HG03025 (cell line): ENCODE measurements at regions not wholly inside any gene's neighbourhood (a gene's known extent, or its start where the extent isn't known, plus 50 kb on each side); places are given as distances from the start of the nearest gene placed in this dataset.

ENCODE experiments used
- ATAC-seq: cut with Tn5 transposase; IDR thresholded peaks from one replicate; pipeline ENCODE4 v1.9.1; 2021; ENCODE audit warnings: mild to moderate bottlenecking, moderate library complexity; ENCODE audit not compliant: unreplicated experiment, low FRiP score

DNA sequence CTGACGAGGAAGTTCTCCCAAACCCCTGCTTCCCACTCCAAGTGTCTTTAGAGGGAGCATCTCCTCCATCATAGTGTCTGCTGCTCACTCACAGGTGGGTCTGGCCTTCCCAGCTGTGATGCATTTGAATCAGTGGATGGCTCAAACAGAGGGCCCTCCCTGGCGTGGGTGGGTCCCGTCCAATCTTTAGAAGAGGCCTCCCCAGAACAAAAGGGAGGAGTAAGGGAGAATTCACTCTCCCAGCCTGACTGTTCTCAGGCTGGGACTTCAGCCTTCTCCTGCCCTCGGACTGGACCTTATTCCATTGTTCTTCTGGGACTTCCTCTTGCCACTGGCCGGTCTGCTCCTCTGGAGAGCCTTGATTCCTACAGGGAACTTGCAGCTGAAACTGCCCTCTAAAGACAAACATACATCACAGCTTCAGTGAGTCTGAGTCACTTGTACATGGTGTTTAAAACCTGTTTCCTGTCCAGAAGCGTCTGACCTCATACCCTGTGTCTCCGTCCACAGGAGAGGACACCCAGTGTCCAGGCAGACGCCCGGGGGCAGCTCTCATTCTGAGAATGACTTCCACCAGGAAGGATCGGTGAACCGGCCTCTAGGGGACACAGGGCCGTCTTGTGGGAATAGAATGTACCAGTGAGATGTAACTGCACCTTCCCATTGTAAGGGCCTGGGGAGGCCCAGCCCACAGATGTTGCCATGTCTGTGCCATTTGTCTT lies 234.7 kb downstream of the BRD1 start:
- no peak for ATAC-seq

DNA sequence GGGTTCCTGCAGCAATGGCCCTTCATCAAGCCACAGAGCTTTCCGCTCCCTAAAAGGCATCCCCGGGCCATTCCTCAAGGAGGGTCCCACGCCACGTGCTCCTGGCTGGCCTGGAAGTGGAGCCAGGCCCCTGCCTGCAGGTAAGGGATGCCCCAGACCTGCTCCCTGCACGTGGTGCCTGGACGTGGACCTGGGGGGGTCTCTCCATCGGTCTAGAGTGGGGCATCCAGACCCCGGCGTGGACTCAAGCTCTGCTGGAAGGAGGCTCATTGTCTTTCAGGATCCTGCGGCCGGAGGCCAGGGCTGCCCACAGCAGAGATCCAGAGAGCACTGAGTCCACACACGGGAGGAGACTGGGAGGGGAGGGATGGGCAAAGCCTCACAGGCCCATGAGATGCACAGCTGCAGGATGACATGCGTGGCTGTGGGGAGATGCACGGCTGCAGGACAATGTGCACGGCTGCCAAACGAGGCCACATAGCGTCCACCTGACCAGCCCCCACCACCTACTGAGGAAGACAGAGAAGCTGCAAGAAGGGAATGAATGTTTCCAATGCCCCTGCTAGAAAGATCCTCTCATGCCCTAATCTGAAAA lies 236.7 kb downstream of the BRD1 start:
- no peak for ATAC-seq

DNA sequence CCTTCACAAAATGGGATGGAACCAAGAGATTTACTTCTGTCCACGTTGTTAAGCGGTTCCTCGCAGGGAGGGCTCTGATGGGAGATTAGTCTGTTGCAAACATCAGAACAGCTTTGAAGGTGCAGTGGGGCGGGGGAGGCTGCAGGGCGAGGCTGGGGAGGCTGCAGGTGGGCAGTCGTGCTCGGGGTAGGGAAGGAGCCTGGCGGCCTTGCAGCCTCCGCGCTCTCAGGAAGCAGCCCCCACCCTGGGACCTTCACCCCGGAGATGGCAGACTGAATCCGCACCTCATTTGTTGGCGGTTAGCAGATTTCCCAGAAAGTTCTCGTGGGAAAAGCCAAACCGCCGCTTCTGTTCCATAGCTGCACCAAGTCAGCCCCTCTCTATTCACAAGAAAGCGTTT lies 237.3 kb downstream of the BRD1 start:
- no peak for ATAC-seq

DNA sequence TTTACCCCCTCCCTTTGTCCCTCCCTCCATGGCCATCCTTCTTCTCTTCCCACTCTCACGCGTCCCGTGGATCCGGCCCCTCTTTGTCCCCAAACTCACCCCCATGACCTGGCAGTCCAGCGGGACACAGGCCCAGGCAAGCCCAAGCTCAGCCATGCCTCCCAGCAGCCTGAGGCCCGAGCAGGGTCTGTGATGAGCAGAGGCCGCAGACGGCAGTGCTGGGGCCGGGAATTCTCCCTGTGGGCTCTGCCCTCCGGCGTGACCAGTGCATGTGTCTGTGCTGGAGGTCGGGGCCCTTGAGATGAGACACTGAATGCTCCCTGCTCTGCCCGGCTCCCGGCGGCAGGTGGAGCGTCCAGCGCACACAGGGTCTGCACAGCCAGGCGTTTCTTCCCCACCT lies 237.9 kb downstream of the BRD1 start:
- no peak for ATAC-seq

DNA sequence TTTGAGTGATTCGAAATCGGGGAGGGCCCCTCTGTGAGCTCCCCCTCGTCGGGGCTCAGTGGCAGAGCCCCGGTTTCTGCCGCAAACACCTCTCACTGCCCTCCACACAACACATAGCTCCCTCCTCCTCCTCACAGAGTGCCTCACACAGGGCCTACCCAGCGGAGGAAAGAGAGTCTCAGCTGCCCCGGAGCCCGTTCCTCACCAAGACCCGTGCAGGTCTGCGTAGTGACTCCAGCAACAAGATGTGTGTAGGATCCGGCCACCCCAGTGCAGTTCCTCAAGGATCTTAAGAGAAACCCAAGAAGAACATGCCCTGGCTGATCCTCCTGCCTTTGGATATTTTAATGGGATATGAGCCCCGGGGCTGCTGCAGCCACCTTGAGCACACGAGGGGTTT lies 238.4 kb downstream of the BRD1 start:
- ATAC-seq = no peak

DNA sequence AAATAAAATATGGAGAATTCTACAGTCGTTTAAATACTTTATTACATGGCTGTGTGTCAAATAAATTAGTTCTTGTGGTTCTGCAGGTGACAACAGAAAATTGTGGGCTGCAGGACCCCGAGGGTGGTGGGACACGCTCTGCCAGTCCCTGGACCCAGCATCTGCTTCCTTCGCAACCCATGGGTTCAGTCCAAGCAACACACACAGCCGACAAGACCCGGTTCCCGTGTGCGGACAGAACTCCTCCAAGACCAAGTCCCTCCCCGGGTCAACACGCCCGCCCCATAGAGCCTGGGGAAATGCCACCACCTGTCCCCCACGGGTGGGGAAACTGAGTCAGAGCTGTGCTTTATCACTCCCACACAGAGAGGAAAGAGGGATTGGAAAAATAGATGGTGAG lies 238.9 kb downstream of the BRD1 start:
- no peak for ATAC-seq

DNA sequence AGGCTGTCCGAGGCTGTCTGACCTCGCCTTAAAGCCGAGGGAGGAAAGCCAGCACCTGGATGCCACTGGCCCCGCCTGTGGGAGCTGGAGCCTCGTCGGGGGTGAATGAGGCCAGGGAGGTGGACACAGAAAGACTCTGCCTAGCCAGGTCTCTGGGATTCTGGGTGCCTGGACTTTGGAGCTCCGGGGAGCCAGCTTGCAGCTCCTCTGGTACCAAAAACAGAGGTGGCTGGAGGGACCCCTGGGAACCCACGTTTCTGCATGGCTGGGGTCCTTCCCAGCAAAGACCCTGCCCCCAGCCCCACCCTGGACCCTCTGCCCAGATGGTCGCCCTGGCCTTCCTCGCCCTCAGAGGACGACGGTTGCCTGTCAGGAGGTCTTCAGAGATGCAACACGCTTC lies 239.7 kb downstream of the BRD1 start:
- no peak for ATAC-seq

DNA sequence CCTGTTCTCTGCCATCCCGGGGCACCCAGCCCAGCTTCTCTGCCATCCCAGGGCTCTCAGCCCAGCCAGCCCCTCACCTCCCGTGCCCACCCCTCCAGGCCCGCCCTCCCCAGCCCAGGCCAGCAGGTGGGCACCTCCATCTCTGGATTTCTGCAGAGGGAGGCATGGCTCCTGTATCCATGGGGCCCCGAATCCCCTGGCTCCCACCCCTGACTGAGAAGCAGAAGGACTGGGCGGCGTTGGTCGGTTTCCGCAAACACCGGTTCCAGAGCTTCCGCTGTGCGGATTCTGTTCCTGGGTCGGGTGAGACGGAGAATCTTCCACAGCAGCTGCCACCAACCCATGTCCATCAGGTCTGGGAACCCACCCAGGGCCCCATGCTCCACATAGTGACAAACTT lies 240.3 kb downstream of the BRD1 start:
- ATAC-seq = no peak

DNA sequence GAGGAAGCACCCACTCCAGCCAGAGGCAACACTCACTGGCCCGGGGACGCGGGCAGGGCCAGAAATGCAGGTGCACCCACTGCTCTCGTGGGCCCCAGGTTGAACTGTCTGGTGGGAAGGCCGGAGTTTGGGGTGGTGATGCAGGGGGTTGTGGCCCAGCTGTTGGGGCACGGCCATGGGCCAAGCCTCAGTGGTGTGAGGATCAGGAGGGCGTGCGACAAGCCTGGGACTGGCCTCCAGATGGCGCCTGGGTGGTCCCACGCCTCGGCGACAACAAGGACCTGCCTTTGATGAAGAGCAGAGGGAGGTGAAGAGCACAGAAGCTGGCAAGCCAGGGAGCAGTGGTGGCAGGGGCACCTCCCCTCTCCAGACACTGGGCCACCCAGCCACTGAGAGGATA lies 240.8 kb downstream of the BRD1 start:
- no peak for ATAC-seq

DNA sequence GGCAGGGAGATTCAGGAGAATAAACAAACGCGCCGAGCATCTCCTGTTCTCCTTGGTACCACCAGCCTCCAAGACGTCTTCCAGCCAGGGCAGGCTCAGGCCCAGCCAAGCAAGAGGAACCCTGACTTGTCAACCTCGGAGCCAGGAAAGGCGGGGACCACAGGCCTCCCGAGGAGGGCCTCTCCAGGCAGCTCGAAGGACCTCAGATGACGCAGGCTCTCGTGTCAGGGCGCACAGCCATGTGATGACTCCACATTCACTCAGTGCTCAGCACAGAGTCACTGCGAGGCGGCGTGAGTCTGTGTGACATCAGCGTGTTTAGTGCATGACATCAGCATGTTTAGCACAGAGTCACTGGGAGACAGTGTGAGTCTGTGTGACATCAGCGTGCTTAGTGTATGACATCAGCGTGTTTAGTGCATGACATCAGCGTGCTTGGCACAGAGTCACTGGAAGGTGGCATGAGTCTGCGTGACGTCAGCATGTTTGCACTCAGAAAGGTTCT lies 241.4 kb downstream of the BRD1 start:
- ATAC-seq = no peak

DNA sequence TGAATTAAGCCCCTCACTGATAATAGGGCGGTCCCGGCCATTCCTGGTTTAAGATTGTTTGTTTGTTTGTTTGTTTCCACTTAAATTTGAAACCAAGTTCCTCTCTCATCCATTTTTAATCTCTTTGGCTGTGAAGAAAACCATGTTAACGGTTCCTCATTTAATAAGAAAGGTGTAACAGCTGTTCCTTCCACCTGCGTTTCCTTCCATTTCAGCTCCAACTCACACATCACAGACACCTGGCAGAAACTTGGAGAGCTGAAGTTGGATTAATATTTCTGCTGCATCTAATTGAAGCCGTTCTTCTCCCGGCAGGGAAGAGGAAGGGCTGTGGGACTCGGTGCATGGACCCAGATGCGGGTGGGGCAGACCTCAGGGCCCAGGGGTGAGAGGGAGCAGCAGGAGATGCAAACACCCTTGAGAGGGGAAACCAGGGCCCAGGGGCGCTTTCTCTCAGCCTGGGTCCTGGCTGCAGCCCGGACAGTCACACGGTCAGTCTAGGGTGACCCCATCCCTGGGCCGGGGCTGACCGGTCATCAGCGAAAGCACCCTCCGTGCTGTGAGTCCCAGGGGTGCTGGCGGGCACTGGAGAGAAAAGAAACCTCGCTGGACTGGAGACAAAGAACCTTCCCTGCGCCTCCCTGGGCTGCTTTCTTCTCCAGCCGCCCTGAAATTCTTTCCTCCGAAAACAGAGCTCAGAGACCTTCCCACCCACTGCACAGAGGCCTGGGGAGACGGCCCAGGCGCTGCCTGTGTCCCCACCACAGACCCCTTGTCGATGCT lies 242.0 kb downstream of the BRD1 start:
- ATAC-seq = no peak

DNA sequence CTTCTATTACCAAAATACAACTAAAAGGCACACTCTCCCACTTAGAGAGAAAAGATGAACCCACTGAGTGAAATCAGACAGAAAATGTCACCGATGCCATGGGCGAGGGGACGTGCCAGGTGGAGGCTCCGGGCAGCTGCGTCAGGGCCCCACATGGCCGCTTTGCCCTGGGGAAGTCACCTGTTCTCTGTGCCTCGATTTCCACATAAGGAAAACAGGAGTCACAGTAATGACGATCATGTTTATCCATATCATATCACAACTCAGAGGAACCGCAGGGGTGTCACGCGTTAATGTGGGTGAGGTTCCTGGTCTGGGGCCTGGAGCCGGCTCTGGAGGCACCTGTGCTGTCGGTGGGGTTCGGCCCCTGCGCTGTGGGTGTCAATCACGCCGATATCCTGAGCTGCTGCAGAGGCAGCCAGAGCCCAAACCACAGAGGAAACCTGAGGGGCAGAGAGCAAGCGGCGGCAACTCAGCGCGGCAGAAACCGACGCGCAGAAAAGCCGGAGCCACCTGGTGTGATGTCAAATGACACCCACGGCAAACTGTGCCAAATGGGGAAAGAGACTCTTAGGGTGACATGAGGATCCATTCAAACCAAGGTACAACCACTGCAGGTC lies 243.7 kb downstream of the BRD1 start:
- no peak for ATAC-seq

DNA sequence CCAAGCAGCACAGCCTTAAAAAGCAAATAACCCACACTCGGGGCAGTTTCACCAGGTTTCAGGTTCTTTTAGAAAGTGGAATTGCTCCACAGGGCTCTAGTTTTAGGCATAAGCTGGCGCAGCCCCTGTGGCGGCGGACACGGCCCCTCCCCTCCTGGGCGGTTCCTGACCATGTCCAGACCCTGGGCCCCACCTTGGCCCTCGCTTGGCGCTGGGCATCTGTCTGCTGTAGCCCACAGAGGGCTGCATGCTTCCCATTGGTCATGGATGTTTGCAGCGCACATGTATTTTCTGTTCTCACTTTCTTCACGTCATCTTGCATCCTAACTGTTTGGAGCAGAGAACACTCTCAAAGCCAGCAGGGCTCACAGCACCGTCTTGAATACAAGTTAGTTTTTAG lies 244.3 kb downstream of the BRD1 start:
- ATAC-seq = no peak

DNA sequence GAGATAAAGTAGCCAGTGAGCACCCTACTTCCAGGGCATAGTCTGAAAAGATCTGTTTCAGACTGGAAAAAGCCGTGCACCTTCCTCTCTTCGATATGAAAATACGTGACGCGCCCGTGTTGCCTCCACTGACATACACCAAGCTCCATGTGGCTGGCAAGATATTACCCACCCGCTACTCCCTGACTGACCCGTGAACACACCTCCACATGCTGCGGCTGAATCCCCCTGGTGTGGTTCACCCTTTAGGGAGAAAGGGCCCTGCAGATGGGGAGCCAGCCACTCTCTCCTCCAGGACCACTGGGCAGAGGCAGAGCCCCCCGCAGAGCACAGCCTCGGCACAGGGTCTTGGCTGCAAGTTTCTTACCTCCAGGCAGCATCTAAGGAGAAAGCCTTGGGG lies 245.0 kb downstream of the BRD1 start:
- no peak for ATAC-seq

DNA sequence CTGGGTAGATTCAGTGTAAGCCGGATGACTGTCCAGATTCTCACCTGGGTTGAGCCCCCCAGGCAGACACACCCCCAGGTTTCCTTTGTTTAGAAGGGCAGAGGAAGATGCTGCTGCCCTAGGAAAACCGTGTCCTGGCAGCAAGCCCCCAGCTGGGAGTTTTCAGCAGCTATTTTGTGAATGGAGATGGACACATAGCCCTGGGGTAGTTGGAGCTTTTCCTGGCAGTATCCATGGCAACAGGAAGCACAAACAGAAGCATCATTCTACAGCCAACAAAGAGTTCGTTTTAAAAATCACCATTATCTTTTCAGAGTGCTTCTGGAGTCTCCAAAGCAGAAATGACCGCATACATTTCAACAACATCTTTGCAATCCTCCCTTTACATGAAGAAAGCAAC lies 245.5 kb downstream of the BRD1 start:
- ATAC-seq = no peak

DNA sequence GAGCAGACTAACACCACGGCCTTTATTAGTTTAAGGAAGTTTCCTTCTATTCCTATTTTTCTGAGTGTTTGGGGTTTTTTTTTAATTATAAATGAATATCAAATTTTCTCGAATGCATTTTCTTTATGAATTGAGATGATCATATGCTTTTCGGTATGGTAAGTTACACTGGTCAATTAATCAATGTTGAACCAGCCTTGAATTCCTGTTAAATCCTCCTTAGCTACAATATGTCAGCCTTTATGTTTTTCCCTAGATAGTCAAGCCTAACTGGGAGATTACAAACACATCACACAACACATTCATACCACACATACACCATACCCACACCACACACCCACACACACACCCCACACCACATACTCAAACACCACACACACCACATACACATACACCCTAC lies 247.6 kb downstream of the BRD1 start:
- ATAC-seq = no peak

DNA sequence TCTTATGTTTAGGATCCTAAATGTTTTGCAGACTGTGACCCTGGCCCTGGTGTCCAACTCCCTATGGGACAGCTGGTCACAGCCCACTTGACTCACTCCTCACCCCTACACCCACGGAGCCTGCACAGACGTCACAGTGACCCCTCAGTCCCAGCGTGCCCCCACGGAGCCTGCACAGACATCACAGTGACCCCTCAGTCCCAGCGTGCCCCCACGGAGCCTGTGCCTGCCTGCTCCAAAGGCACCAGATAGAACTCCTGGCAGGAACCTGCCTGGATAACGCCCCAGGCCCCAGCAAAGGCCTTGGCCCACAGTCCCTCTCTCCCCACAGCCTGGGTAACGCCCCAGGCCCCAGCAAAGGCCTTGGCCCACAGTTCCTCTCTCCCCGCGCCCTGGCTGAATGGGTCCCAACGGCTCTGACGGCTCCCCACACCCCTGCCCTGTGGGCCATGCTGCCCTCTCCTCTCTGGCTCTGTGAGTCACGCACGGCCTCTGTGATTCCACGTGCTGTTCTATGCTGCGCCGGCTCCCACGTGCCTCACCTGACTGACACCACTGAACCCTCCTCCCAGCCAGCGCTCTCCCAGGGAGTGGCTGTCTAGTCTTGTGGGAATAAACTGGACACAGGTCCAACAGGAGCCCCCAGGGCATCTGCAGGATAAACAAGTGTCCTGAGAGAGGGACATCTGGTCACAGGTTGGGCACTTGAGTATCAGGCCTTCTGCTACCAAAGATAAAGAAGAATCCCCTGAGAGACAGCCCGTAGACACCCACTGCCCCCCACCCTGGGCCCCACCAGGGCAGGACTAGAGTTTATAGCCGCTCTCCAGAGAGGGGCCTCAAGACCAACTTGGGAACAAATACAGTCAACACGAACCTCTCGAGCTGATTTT lies 250.3 kb downstream of the BRD1 start:
- ATAC-seq = no peak

DNA sequence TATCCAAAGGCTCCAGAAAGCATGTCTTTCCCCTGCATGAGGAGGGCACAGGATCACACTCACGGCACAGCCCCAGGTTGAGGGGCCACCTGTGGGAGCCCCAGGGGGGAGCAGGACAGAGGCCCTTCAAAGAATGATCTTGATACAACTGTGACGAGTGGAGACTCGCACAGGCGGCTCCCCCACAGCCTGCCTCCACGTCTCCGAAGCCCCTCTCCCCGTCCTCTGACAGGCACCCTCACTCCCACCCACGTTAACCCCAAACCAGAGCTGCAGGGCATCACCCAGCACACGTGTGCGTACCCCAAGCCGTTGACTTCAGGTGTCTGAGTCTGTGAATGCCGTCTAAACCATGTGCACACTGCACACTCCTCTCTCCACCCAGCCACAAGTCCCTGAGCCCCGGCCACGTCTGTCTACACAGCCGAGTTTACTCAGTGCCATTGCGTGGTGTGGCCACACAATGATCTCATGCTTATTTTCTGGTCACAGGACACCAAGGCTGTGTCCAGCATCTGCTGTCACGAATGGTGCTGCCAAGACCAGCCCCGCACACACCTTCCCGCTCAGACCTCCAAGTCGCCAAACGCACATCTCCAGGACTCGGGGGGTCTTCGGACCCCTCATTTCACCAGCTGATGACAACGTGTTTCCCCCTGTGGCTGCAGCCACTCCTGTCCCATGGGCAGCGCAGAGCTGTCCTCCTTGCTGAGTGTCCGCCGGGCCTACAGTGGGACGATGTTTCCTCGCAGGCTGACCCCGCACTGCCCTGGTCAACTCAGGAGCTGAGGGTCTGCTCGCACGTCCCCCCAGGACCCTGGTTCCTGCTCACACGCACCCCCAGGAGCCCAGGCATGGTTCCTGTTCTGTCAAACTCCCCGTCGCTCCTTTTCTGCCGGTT lies 251.2 kb downstream of the BRD1 start:
- no peak for ATAC-seq

DNA sequence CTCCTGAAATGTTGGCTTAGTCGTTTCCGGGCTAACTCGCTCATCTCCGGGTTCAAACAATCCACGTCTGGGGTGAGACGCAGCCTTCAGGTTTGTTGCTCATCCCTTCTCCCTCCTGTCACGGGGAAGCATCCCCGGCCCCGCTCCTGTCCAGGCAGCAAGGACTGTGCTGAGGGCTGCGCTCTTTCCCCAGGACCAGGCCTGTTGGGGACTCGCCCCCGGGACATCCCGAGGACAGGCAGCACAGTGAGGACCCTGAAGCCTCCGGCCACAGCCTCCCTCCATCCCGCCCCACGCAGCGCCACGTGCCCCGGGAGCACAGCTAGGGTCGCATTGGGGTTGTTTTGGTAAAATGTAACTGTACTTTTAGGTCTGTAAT lies 252.0 kb downstream of the BRD1 start:
- ATAC-seq = no peak
